Activated T-cell treated with anti-CD3 and anti-CD28 coated beads, Interleukin-2, amount 50 U/mL, for 24 hours (primary cell): ENCODE measurements at regions not wholly inside any gene's neighbourhood (a gene's known extent, or its start where the extent isn't known, plus 50 kb on each side); places are given as distances from the start of the nearest gene placed in this dataset.

ENCODE experiments used
- DNase-seq: peaks from one replicate; pipeline ENCODE4 v3.0.0-alpha.2; 2020
- H3K27ac Mint-ChIP-seq: 2 replicates; pipeline ENCODE4 v1.8.0; 2020; ENCODE audit warnings: mild to moderate bottlenecking, mixed read lengths
- H3K27me3 Mint-ChIP-seq: 2 replicates; pipeline ENCODE4 v1.8.0; 2020; ENCODE audit warnings: mixed read lengths
- H3K36me3 Mint-ChIP-seq: 2 replicates; pipeline ENCODE4 v1.8.0; 2020; ENCODE audit warnings: low read depth, mixed read lengths
- H3K4me1 Mint-ChIP-seq: 2 replicates; pipeline ENCODE4 v1.8.0; 2020; ENCODE audit warnings: low read depth, mixed read lengths
- H3K4me3 Mint-ChIP-seq: 2 replicates; pipeline ENCODE4 v1.8.0; 2020; ENCODE audit warnings: mild to moderate bottlenecking, moderate library complexity, mixed read lengths
- H3K9me3 Mint-ChIP-seq: 2 replicates; pipeline ENCODE4 v1.8.0; 2020; ENCODE audit warnings: mixed read lengths

DNA sequence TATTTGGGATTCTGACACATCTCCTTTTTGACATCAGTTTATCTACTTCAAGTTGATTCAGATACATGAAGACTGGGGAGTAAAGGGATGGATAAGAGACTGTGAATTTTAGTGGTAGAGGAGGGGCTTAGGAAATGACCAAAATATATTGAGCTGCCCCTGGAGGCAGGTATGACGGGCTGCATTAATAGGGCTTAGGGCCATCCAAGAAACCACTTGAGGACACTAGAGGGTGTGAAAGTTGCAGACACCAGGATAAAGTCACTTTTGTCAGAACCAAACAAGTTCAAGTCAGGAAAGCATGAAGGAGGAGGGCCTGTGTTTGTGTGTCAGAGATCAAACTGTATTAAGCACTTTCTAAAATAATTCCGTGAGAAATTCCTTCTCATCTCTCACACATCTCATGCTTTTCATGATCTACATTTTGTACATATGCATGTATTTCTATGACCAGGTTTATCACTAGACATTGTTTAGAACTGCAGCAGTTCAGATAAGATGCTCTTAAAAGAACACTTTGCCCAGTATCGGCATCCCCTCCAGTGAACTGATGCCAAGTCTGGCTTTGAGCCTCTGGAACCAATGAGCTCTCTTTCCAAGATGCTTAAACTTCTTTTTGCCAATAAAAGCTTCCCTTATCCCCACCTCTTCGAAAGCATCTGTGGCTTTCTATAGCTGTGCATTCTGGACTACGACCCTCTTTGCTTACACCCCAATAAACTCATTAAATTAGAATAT is 136.9 kb downstream of the SLC38A1 start:
- H3K27me3 Mint-ChIP-seq = peaks cover 2% of the 10 kb centered on the region
- no peak for DNase-seq
- H3K36me3 Mint-ChIP-seq = no peaks in the 10 kb centered on the region
- H3K4me3 Mint-ChIP-seq = no peak overlapping the region
- no peaks in the 10 kb centered on the region for H3K4me1 Mint-ChIP-seq
- no peaks in the 10 kb centered on the region for H3K9me3 Mint-ChIP-seq
- H3K27ac Mint-ChIP-seq = no peak overlapping the region

DNA sequence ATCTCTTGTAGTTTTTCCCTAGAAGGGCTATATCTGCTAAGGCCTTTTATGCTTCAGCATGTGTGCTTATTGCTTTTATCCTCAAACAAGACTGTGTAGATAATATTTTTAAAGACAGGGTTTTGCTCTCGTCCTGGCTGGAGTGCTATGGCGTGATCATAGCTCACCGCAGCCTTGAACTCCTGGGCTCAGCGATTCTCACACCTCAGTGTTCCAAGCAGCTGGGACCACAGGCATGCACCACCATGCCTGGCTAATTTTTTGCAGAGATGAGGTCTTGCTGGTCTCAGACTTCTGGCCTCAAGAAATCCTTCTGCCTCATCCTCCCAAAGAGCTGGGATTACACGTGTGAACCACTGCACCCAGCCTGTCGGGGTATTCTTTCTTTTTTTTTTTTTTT is 137.3 kb upstream of the SCAF11 start:
- Mint-ChIP-seq H3K36me3 (no peaks in the 10 kb centered on the region), H3K27me3 (peaks cover 6% of the 10 kb centered on the region), H3K4me3 (no peak overlapping the region), H3K9me3 (no peaks in the 10 kb centered on the region), H3K27ac (no peak overlapping the region), H3K4me1 (peaks cover 3% of the 10 kb centered on the region)
- no peak for DNase-seq

DNA sequence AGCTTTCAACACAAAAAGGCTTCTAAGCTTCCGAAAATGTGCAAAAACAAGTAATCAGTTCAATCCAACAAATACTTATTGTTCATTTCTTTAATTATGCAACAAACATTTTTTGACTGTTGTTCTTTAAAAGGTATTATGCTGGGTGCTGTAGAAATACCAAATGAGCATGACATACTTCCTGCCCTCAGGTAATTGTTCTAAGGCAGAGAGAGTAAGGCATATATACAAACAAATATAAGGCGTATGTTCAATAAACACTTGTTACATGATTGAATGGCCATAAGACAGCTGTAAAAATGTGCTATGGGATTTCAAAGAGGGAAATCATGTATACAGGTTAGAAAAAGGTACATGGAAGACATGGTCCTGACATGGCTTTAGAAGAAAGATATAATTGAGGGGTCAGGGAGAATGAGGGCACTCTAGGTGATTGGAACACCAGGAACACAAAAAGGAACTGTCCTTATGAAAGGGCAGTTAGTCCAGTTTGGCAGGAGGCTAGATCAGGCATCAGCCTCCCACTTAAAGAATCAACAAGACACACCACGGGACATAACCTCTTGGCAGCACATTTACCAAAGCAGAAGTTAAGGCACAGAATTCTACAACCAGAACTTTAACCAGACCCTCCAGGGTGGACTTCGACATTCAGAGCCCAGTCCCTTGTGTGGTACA is 135.8 kb upstream of the SCAF11 start:
- H3K27me3 Mint-ChIP-seq = peaks cover 6% of the 10 kb centered on the region
- no peak for DNase-seq
- H3K9me3 Mint-ChIP-seq = no peaks in the 10 kb centered on the region
- H3K27ac Mint-ChIP-seq = no peak overlapping the region
- H3K4me1 Mint-ChIP-seq = peaks cover 3% of the 10 kb centered on the region
- H3K36me3 Mint-ChIP-seq = no peaks in the 10 kb centered on the region
- H3K4me3 Mint-ChIP-seq = no peak overlapping the region

DNA sequence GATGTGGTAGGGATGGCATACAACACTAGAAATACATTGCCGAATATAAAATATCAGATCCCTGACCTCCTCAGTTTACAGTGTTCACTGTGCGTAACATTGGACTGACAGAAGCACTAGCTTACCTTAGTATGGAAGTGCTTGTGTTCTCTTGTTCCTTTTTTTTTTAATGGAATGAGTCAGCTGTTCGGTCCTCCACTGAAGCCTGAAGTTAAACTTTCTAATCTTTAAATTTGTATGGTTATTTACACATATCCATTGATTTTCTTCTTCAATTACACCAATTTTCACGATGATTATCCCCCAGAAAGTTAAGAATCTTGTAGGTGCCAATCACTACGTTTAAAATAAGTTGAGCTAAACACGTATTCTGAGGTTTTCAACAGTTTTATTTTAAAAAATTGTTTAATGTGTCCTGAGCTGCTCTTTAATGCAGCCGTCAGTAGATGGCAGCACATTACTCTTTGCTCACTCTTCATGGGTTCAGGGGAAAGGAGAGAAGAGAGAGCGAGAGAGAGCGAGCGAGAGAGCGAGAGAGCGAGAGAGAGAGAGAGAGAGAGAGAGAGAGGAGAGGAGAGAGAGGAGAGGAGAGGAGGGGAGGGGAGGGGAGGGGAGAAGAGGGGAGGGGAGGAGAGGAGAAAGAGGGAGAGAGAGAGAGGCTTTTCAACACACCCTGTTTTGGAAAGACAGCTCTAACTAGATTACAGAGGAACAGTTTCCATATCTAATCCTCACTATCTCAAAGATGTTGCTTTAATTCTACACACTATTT is 134.7 kb upstream of the SCAF11 start:
- Mint-ChIP-seq H3K27ac (no peak overlapping the region), H3K9me3 (no peaks in the 10 kb centered on the region), H3K4me1 (peaks cover 3% of the 10 kb centered on the region), H3K36me3 (no peaks in the 10 kb centered on the region), H3K27me3 (peaks cover 6% of the 10 kb centered on the region), H3K4me3 (peak overlapping the region; percentile 3)
- DNase-seq = peak; percentile 36

DNA sequence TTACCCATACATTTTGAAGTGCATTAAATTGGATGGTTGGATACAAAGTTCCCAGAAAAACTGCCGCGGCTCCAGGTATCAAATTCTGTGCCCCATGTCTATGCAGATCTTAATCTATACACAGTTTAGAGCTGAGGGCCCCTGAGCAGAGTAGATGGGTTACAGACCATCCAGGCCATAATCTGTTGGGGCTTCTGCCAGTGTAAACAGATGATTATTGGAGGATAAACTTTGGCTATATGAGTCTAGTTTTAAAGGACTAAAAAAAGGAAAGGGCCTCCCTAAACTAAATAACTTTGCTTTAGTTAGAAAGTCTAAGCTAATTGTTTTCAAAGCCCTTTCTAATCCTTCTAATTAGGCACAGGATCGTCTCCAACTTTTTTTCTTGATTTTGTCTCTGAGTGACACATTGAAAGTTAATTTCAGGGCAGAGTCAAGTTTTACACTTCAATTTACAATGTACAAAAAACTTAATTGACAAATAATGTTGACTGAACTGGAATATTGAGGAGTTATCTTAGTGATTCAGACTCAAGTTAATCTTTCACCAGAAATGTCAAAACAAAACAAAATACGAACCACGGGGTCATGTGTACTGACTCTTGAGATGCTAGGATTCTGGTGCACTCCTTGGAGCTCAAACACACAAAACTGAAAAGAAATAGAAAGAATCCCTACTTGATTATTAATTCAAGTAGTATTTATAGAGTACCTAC is 133.9 kb upstream of the SCAF11 start:
- no peaks in the 10 kb centered on the region for H3K9me3 Mint-ChIP-seq
- no peak overlapping the region for H3K4me3 Mint-ChIP-seq
- peaks cover 3% of the 10 kb centered on the region for H3K4me1 Mint-ChIP-seq
- H3K27me3 Mint-ChIP-seq = peaks cover 7% of the 10 kb centered on the region
- no peaks in the 10 kb centered on the region for H3K36me3 Mint-ChIP-seq
- no peak for DNase-seq
- no peak overlapping the region for H3K27ac Mint-ChIP-seq

DNA sequence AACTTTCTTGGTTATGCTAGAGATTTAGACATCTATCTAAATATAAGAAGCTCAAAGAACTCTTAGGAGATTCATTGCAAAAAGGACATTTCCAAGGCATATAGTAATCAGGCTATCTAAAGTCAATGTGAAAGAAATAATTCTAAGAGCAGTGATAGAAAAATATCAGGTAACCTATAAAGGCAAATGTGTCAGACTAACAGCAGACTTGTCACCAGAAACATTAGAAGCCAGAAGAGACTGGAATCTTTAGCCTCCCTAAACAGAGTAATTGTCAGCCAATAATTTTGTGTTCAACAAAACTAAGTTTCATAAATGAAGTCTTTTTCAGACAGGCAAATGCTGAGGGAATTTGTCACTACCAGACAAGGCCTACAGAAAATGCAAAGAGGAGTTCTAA is 122.0 kb upstream of the SCAF11 start:
- peaks cover 5% of the 10 kb centered on the region for H3K27me3 Mint-ChIP-seq
- H3K27ac Mint-ChIP-seq = no peak overlapping the region
- no peaks in the 10 kb centered on the region for H3K4me1 Mint-ChIP-seq
- no peak for DNase-seq
- no peaks in the 10 kb centered on the region for H3K36me3 Mint-ChIP-seq
- no peak overlapping the region for H3K4me3 Mint-ChIP-seq
- H3K9me3 Mint-ChIP-seq = peaks cover 5% of the 10 kb centered on the region

DNA sequence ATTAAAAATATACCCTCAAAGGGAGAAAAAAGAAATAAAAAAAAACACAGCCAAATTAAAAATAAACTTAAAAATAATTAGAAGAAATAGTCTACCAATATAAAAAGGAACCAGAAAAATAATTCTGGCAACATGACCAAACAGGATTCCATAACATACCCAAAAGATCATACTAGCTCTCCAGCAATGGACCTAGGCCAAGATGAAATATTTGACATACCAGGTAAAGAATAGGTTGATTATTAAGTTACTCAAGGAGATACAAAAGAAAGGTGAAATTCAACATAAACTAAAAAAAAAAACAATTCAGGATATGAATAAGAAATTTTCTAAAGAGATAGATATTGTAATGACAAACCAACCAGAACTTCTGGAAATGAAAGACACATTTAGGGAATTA is 121.3 kb upstream of the SCAF11 start:
- Mint-ChIP-seq H3K27me3 (peaks cover 7% of the 10 kb centered on the region), H3K9me3 (peaks cover 5% of the 10 kb centered on the region)

DNA sequence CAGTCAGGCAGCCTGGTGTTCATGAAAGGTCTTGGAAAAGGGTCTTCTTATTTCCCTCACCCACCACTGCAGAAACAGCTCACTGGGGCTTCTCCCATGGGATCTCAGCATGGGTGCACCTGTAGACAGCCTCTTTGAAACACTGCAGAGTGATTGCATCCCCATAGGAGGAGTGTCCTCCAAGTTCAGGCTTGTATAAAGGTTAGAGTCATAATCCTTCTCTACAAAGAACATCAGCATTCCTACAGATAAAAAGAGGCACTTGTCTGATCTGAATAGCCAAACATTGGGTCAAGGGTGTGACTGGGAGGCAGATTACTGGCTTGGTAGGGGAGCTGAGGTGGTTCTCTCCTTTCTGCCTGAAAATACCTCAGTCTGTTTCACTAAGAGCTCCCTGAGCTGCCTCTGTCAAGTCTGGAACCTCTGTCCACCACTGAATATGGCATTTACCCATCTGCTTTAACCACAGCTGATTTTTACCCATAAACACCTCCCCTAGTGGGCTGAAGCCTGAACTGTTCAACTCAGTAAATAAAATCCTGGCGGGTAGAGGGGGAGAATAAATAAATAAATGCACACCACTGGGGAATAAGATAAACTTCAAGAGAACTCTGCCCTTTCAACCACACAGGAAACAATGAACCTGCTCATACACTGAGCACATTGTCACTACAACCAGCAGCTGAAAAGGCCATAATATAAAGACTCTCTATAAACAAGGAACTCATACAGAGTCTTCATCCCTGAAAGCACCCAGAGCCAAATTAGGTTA is 120.7 kb upstream of the SCAF11 start:
- no peak overlapping the region for H3K4me3 Mint-ChIP-seq
- H3K4me1 Mint-ChIP-seq = no peaks in the 10 kb centered on the region
- H3K36me3 Mint-ChIP-seq = no peaks in the 10 kb centered on the region
- H3K9me3 Mint-ChIP-seq = peaks cover 5% of the 10 kb centered on the region
- no peak for DNase-seq
- no peak overlapping the region for H3K27ac Mint-ChIP-seq
- peaks cover 8% of the 10 kb centered on the region for H3K27me3 Mint-ChIP-seq

More for the DNA sequence above, 121.3 kb upstream of the SCAF11 start:
- Mint-ChIP-seq H3K4me3 (no peak overlapping the region), H3K4me1 (no peaks in the 10 kb centered on the region), H3K27ac (no peak overlapping the region), H3K36me3 (no peaks in the 10 kb centered on the region)
- no peak for DNase-seq

DNA sequence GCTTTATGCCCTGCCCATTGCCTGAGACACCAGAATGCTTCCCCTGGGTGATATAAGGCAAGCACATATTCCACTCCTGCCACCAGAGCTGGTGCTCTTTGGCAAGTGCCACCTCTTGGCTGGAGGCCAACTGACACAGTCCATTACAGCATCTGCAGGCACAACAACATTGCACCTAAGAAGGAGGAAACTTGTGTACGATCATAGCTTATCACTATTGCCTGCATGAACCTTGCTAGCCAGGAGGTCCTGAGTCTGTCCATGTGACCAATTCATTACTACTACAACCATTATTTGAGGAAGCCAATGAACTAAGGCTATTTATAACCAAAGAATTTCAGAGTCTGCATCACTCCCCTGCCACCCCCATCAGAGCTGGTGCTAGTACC is 119.8 kb upstream of the SCAF11 start:
- no peak overlapping the region for H3K4me3 Mint-ChIP-seq
- no peaks in the 10 kb centered on the region for H3K36me3 Mint-ChIP-seq
- no peaks in the 10 kb centered on the region for H3K4me1 Mint-ChIP-seq
- no peak overlapping the region for H3K27ac Mint-ChIP-seq
- peaks cover 10% of the 10 kb centered on the region for H3K27me3 Mint-ChIP-seq
- DNase-seq = no peak
- H3K9me3 Mint-ChIP-seq = peaks cover 5% of the 10 kb centered on the region

DNA sequence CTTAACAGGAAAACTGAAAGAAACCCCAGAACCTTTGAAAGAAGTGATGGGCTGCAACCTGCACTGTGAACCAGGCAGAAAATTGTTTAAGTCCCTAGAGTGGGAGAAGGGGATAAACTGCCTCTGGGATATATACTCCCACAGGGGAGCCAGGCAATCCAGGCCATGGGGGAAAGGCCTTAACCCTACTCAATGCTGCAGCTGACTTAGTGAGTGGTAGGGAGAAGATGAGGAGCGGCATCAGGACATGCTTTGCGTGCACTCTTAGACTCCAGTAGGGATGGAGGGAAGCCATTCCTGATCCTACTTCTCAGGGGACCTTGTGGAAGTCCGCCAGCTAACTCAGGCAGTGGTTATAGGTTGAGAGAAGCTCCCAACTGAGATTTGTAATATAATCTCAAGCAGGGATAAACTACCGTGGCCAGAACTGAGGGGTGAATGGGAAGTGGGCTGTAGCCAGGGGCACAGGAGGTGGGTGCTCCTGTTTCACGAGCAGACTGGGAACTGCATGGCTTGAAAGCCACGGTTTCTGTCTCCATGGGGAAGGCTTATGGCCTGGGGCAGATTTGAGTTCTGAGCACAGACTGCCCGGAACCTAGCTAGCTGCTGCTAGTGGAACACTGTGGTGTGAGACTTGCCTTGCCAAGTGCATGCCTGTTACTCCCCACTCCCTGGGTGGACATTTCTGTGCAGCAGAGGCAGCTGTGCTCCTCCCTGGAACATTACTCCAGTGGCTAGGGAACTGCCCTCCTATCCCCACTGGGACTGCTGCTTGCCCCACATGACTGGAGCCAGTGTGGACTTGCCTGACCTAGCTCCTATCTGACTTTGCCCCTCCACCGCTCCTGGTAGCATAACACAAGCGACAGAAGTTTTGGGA is 119.2 kb upstream of the SCAF11 start:
- Mint-ChIP-seq H3K9me3 (peaks cover 5% of the 10 kb centered on the region), H3K27me3 (peaks cover 10% of the 10 kb centered on the region)

DNA sequence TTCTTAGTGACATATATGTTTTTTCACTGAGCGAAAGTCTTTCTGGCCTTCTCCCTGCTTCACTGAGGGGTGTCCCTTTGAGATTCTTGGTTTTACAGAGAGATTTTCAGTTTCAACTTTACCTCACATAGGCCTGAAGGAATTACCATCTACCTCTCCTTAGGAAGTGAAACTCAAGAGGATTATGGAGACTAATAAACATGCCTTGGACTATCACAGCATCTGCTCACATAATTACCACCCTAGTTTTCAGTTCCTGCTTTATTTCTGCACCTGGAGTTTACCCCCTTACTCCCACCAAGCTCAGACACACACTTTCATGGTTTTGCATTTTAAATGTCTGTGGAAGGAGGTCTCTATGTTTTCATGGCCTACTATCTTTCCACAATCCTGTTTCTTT is 118.3 kb upstream of the SCAF11 start:
- Mint-ChIP-seq H3K9me3 (peaks cover 5% of the 10 kb centered on the region), H3K36me3 (no peaks in the 10 kb centered on the region), H3K4me3 (no peak overlapping the region), H3K27ac (no peak overlapping the region), H3K27me3 (peaks cover 10% of the 10 kb centered on the region), H3K4me1 (no peaks in the 10 kb centered on the region)
- no peak for DNase-seq

More for the DNA sequence above, 119.2 kb upstream of the SCAF11 start:
- Mint-ChIP-seq H3K4me1 (no peaks in the 10 kb centered on the region), H3K27ac (no peak overlapping the region), H3K4me3 (no peak overlapping the region), H3K36me3 (no peaks in the 10 kb centered on the region)
- no peak for DNase-seq

DNA sequence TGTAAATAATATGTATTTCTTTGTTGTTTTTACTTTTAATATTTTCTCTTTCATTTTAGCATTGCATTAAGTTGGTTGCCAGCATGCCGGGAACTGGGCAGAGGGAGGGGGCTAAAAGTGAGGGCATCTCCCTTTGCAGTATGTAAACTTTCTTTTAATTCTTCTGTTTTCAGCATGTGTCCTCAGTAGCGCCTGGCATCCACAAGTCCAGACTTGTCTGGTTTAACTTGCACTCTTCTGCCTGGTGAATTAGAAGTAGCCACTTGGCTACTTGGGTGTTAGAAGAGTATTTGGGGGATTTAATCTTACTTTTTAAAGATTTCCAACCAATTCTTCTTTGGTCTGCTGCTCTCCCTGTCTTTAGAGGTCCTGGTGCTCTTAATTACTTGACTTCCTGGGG is 117.2 kb upstream of the SCAF11 start:
- H3K27me3 Mint-ChIP-seq = peaks cover 8% of the 10 kb centered on the region
- H3K9me3 Mint-ChIP-seq = peaks cover 5% of the 10 kb centered on the region
- H3K36me3 Mint-ChIP-seq = no peaks in the 10 kb centered on the region
- no peak for DNase-seq
- no peak overlapping the region for H3K4me3 Mint-ChIP-seq
- no peak overlapping the region for H3K27ac Mint-ChIP-seq
- H3K4me1 Mint-ChIP-seq = no peaks in the 10 kb centered on the region

DNA sequence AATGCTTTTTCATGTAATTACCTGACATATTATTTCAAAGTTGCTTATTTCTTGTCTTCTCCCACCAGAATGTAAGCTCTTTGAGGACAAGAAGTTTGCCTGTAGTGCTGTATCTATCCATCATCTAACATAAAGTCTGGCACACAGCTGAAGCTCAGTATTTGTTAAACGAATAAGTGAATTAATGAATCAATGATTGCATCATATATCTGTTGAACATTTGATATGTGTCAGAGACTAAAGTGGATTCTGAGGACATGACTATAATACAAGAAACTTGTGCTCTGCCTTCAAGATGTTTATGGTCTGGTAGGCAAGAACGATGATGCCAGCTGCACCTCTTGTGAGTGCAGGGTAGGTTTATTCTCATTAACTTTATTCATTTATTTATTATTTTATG is 115.4 kb upstream of the SCAF11 start:
- Mint-ChIP-seq H3K36me3 (no peaks in the 10 kb centered on the region), H3K4me1 (no peaks in the 10 kb centered on the region), H3K4me3 (no peak overlapping the region), H3K27ac (no peak overlapping the region), H3K27me3 (peaks cover 8% of the 10 kb centered on the region), H3K9me3 (no peaks in the 10 kb centered on the region)
- DNase-seq = no peak
